Neutrophil (primary cell): ENCODE measurements at regions not wholly inside any gene's neighbourhood (a gene's known extent, or its start where the extent isn't known, plus 50 kb on each side); places are given as distances from the start of the nearest gene placed in this dataset.

Experiments used
- H3K27ac ChIP-seq: fragments of 200-600 bp; sonication (generic); 2 replicates; pipeline ENCODE4 v1.5.1; 2016; ENCODE audit warnings: mild to moderate bottlenecking, moderate library complexity
- H3K27me3 ChIP-seq: fragments of 200-600 bp; sonication (generic); 2 replicates; pipeline ENCODE4 v1.6.0; 2016; ENCODE audit warnings: mild to moderate bottlenecking
- H3K36me3 ChIP-seq: fragments of 200-600 bp; sonication (generic); 2 replicates; pipeline ENCODE4 v1.5.1; 2017
- H3K4me1 ChIP-seq, 2 experiments: fragments of 200-600 bp in 1 of 2; sonication (generic) in 1 of 2; 1 replicate in 1 of 2; 2 replicates in 1 of 2; pipeline versions ENCODE4 v1.5.1 to v1.6.1; 2013 to 2016; ENCODE audit warnings: low read depth in 1 of 2, low read length in 1 of 2, mild to moderate bottlenecking in 1 of 2, moderate library complexity in 1 of 2; ENCODE audit not compliant: control insufficient read depth in 1 of 2, insufficient read depth in 1 of 2
- H3K4me3 ChIP-seq, 2 experiments: fragments of 200-600 bp in 1 of 2; sonication (generic) in 1 of 2; 1 replicate in 1 of 2; 2 replicates in 1 of 2; pipeline ENCODE4 v1.5.1; 2013 to 2016; ENCODE audit warnings: low read depth in 1 of 2, low read length in 1 of 2, mild to moderate bottlenecking in 1 of 2, moderate library complexity in 1 of 2
- H3K9me3 ChIP-seq: fragments of 200-600 bp; sonication (generic); 2 replicates; pipeline ENCODE4 v1.5.1; 2016
- CTCF ChIP-seq: fragments of 200-600 bp; sonication (generic); IDR thresholded peaks from 2 replicates; pipeline ENCODE4 v1.5.1; 2016; ENCODE audit warnings: antibody characterized with exemption

DNA sequence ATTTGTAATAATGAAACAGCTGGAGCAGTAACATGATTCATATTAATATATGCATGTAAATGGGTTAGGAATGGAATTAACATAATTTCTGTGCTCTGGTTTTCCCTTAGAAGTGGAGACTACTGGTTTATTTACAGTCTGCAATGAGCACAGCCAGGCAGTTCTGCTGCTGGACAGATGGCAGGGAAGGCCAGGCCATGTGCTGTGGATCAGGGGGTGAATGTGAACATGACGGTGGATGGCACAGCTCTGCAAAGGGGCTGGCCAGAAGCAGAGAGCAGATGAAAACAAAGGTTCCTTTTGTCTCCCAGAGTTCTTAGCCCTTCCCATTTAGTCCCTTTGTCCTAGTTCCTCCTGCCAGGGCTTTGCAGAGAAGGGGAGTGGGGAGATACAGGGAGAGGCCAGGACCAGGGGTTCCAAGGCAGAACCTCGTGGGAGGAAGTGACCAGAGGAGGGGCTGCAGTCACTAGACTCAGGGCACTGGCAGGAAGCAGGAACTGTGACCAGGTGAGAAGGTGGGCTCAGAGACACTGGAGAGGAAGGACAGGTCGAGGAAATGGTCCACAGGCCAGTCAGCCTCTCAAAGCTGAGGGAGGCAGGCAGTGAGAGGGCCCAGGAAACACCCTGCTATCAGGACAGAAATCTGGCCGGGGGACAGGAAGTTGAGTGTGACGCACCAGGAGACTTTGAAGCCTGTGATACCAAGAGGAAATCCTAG, 112.9 kb upstream of the ATP8B1 start:
- H3K27ac ChIP-seq: no peak overlapping the region
- no peaks in the 10 kb centered on the region for H3K36me3 ChIP-seq
- H3K9me3 ChIP-seq: no peaks in the 10 kb centered on the region
- no peak overlapping the region for H3K4me3 ChIP-seq
- TF ChIP-seq CTCF: no peak
- peaks cover 5 to 6% of the 10 kb centered on the region in 2 experiments for H3K4me1 ChIP-seq
- no peaks in the 10 kb centered on the region for H3K27me3 ChIP-seq

- Histone ChIP-seq H3K4me3 (no peak overlapping the region), H3K27me3 (no peaks in the 10 kb centered on the region), H3K4me1 (peaks cover 5 to 6% of the 10 kb centered on the region in 2 experiments), H3K36me3 (no peaks in the 10 kb centered on the region), H3K9me3 (no peaks in the 10 kb centered on the region), H3K27ac (no peak overlapping the region)
- TF ChIP-seq CTCF: no peak
These were observed 112.1 kb upstream of the ATP8B1 start for GRCh38 chr18:57915248-57915647.

- Histone ChIP-seq H3K36me3 (no peaks in the 10 kb centered on the region), H3K27me3 (no peaks in the 10 kb centered on the region), H3K4me1 (peaks cover 5 to 6% of the 10 kb centered on the region in 2 experiments), H3K9me3 (no peaks in the 10 kb centered on the region), H3K4me3 (no peak overlapping the region), H3K27ac (no peak overlapping the region)
- TF ChIP-seq CTCF: no peak
These were observed 110.6 kb upstream of the ATP8B1 start for GRCh38 chr18:57913686-57914085.

GRCh38 chr18:57910817-57911216, 107.7 kb upstream of the ATP8B1 start:
- Histone ChIP-seq H3K4me1 (no peaks in the 10 kb centered on the region), H3K9me3 (no peaks in the 10 kb centered on the region), H3K36me3 (no peaks in the 10 kb centered on the region), H3K27me3 (no peaks in the 10 kb centered on the region), H3K4me3 (no peak overlapping the region), H3K27ac (no peak overlapping the region)
- no peak for TF ChIP-seq CTCF

DNA sequence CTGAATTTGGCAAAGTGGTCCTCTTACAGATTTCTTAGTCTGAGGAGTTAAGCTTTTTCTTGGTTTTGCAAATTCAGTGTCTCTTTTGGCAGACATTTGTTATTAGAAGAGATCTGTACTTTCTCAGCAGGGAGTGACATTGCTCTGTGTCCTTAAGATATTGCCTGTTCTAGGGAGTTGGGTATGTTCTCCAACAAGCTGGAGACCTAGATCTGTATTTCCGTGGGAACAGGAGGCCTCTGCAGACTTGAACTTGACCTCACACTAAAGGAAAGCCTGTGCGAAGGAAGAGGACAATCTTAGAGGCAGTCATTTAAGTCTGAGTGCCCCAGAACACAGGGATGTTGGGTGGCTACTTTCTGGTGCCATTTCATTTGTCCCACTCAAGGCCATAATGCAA, 107.0 kb upstream of the ATP8B1 start:
- H3K36me3 ChIP-seq: no peaks in the 10 kb centered on the region
- H3K4me1 ChIP-seq: no peaks in the 10 kb centered on the region
- H3K27me3 ChIP-seq: no peaks in the 10 kb centered on the region
- no peak for TF ChIP-seq CTCF
- H3K27ac ChIP-seq: no peak overlapping the region
- H3K4me3 ChIP-seq: no peak overlapping the region
- H3K9me3 ChIP-seq: no peaks in the 10 kb centered on the region
